HG02840 (cell line): ENCODE measurements at regions not wholly inside any gene's neighbourhood (a gene's known extent, or its start where the extent isn't known, plus 50 kb on each side); places are given as distances from the start of the nearest gene placed in this dataset.

Experiments
- ATAC-seq: cut with Tn5 transposase; IDR thresholded peaks from one replicate; pipeline ENCODE4 v1.9.1; 2021; ENCODE audit warnings: mild to moderate bottlenecking, moderate library complexity, moderate number of reproducible peaks; ENCODE audit not compliant: unreplicated experiment, low FRiP score

DNA sequence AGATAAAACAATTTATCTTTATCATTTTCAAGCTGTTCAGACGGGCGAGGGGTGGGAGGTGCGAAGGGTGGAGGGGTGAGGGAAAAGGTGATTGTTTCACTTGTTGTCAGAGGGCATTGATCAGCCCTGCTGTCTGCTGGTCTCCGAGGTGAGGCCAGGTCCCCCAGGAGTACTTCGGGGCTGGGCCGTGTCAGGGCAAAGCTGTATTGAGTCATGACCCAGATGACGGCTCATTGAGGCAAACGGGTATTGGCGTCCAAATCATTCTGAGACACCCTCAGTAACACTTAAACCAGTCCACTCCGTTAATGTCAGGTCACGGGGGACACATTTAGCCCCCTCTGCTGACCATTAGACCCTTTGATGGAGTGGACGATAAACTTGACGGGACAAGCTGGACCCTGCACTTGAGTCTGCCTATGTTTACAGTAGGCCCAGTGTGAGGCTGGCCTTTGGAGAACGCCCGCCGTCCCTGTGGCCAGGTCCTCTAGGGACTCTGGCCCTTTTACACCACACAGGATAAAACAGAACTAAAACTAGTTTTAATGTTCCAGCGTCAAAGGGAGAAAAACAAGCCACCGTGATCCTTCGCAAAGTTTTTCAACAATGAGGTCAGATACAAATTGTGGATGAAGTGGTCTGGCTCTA is 502.2 kb upstream of the ZFHX3 start:
- no peak for ATAC-seq

DNA sequence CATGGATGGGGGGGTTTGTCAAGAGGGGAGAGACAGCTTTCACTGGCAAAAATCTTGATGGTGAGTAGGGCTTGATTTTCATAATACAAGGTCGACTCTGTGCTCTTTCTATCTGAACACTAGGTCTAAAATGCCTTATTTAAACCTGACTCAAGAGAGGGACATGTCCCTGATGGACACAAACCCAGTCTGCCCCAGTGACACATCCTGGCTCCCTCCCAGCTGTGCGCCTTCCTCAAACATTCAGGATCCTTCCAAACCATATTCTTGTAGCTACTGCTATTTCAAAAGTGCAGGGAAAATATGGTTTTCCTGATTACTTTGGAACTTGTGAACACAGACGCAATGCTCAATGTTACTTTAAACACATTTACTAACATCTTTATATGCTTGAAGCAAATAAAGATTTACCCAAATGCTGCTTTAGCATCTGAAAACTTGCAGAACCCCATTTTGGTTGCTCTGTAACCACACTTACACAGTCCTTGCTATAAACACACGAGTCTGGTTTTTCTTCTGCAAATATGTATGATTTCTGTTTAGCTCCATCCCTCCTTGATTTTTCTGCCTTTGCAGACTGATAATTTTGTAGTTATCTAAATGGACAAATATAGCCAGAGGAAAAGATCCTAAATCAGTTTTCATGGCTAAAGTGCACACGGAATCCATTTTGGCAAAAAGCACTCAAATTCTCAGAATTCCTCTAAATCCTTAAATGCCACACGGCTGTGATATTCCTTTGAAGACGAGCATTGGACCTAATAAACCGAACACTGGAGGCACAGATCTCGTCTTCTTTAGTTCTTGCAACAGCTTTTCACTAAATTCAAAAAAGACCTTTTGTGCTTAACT is 499.9 kb upstream of the ZFHX3 start:
- no peak for ATAC-seq

DNA sequence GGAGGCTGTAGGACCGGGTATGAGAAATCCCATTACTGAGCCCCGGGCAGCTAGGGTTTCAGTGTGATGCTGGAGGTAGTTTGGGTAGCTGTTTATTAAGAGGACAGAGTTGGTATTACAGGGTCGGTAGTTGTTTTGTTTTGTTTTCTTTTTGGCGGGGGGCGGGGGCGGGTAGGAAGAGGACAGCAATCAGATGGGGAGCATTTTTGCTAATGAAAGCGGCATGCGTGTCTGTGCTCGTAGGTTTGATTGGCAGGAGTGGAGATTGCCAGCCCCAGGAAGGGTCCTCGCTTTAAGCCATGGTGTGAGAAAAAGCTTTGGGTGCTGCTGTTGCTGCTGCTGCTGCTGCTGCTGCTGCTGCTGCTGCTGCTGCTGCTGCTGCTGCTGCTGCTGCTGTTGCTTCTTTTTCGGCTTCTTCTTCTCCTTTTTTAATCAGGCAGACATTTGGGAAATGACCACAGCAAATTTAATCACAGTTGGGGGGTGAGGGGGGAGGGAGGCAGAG is 498.5 kb upstream of the ZFHX3 start:
- ATAC-seq = no peak

DNA sequence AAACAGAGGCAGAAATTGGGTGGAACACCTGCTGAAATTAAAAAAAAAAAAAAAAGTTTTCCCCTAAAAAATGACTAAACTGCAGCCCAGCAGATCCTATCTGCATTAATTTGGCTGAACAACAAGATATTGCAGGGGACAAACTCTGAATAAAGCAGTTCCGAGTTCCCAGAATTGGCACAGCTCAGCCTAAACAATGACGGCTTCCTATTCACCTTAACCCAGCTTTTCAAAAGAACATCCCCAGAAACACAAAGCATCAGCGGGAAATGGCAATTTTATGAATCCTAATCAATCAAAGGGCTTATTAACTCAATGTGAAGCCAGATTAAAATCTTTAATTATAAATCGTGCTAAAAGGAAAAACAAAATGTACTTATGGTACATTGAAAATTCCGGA is 497.8 kb upstream of the ZFHX3 start:
- no peak for ATAC-seq

DNA sequence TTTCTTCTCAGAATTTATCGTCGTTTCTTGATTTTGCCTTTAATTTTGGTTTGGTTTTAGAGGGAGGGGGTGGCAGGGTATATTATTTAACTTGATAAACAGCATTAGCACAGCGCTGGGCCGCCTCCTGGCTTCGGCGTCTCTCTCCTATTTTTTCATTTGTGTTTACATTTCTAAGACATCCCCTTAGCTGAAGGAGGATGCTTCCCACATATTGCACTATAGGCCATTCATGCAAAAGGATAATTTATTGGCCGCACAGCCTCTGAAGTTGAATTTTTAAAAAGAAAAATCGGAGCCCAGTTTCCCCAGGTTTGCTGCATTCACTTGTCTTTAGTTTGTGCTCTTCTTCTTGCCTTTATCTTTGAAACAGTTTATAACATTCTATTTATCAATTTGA is 497.4 kb upstream of the ZFHX3 start:
- ATAC-seq = no peak

DNA sequence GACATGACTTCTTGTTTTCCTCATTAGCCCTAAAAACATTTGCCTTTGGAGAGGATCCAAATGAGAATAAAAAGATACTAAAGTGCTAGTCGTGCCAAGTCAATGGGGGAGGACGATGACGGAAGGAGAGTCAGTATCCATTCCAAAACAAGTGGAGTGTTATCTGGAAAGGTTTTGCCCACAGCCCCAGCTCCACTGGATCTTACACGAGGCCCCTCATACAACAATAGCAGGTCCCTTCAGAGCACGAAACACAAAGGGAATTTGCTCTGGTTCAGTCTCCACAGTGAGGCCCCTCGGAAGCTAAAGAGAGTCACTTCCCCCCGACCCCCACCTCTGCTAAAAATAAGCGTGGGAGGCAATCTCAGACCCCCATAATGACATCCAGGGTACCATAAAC is 496.9 kb upstream of the ZFHX3 start:
- no peak for ATAC-seq

DNA sequence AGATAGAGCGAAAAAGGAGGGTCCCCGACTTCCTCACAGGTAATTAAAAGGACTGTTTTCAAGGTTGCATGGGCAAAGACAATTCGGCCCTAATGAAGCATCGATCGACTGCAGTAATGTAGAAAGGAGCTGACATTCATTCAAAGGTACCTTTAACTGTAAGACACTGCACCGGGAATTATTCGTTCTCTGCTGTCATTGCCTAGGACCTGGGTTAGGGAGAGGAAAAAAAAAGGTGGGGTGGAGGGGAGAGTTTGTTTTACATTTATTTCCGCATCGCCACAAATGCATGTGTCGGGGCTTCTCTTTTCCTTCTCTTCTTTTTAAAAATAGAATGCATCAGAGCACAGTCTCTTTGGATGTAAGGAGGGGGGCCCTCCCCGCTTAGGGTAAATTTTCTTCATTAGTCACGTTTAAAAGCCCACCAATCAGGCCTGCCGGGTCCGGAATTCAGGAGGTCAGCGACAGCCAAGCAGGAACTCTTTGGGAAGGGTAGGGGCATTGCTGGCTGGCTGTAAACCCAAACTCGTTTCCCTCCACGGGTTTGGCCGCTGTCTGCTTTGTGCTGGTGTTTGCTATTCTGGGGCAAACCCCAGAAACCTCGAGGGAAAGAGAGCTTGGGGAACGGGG is 496.2 kb upstream of the ZFHX3 start:
- ATAC-seq = no peak

DNA sequence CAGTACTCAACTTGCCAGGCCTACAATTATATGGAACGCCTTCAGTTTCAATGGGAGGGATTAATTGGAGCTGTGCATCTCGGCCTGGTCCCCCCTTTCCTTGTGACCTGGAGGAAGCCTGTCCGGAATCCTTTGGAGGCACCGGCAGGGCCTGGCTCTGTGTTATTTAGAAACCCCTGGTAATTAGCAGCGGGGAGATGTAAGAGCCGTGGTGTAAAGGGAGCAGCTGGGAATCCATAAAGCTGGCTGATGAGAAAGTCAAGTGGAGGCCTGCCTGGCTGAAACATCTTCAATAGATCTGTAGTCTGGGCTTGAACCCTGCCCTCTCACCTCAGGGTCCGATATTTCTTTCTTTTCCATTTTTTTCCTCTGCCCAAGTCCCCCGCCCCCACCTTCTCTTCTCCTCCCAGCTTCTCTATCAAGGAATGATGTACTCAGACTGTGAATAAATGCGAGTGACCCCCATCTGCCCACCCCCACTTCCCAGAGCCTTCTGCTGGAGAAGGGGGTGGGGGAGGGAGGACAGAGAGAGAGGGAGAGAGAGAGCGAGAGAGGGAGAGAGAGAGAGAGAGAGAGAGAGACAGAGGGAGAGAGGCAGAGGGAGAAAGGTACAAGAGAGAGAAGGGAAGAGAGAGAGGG is 495.5 kb upstream of the ZFHX3 start:
- no peak for ATAC-seq

DNA sequence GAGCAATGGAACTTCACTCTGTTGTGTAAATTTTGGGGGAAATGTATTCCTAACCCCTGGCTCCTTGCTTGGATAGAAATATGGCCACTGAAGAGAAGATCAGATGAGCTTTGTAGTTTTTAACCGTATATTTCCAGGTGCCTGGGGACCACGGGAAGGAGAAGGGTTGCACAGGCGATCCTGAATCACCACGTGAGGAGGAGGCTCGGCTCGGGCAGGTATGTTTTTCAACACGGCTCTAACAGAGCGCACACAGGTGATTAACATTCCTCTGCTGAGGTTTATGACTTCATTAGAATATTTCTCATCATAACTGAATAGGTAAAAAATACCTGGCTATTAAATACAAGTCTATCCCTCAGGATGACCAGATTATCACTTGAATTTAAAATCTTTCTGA is 495.0 kb upstream of the ZFHX3 start:
- no peak for ATAC-seq

DNA sequence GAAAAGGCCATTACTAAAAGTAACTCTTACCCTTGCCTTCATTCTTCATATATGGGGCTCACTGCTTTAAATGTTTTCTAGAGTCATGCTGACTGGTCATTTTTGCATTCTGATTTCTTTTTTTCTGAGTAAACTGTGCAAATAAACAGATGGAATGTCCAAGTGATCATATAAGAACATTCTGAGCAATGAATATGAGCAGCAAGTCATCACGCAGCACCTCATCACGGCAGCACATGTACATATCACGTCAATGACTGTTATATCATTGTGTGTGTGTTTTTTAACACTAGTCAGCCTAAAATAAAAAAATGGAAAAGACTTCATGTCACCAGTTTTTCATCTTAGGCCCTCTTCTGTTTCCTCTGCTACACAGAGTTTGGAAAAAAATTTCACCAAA is 490.0 kb upstream of the ZFHX3 start:
- ATAC-seq = no peak

DNA sequence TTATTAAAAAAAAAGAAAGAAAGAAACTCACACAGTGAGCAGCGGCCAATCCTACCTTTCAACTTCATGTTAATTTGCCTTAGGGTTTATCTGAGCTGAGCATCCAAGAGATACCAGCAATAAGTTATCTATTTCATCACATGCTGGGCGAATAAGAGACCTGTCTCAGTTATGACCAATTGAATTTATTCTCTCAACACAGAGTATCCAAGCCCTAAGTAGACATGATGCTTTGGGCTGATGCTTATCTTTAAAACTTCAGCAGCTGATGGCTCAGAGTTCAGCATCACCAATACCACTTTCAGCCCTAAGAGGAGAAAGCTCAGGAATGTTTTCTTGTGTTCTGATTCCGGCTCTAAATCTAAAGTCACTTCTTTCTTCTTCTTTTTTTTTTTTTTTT is 489.0 kb upstream of the ZFHX3 start:
- ATAC-seq = no peak

DNA sequence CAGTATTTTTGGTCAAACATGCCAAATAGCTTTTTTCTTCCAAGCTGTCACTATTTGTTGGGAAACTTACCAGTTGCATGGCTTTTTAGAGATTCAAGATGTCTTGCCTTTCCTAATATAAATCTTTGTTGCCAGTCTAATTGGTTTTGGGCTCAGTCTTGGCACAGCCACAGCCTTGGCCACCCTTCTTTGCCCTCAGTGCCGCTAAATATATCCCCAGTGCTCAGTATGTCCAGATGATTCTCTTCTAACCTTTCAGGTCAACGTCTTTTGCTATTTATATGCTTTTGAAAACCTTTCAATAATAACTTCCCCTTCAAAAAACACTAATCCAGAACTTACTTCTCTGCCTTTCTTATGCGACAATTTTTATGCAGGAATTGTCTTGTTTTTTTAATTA is 483.1 kb upstream of the ZFHX3 start:
- ATAC-seq = no peak

DNA sequence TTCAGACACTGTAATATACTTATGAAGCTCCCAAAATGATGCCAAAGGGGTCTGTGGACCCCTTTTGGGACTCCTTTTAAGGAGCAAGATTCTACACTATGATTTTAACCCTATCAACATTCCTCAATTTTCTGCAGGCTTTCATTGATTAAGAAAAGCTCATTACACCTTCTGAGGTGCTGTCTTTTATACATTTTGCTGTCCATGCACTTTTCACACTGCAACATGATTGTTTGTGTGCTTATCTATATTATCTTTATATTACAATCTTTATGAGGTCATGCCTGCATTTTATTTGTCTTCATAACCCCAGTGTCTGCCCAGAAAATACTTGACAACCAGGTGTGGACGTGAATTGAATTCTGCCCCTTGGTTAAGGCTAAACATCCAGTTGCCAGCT is 482.6 kb upstream of the ZFHX3 start:
- ATAC-seq = no peak

DNA sequence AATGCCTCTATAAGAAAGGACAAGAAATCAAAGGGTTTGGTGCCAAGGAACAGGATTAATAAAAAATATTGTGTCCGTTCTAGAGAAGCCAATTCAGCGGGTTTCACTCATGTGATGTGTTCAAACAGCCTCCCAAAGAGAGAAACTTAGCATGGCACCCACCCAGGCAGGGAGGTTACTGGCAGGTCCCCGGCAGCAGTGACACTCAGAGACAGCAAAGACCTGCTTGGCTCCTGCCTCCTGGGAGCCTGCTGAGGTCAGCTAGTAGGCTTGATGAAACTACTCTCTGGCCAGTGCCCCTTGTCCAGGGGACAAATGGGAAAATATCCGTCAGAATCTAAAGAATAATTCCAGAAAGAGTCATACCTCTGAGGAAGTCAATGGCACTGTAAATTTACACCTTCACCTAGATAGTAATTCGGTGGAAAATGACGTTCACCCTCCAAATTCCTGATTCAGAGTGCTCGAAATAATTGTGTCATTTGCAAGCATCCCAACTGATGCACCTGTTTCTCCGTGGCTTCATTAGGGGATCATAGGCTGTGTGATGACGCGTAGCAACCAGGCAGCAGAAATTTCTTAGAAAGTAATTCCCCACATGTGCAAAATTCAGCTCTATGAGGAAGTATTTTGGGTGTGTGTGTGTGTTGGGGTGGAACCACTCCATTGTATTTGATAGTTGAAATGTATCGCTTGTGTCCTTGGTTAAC is 481.5 kb upstream of the ZFHX3 start:
- no peak for ATAC-seq

DNA sequence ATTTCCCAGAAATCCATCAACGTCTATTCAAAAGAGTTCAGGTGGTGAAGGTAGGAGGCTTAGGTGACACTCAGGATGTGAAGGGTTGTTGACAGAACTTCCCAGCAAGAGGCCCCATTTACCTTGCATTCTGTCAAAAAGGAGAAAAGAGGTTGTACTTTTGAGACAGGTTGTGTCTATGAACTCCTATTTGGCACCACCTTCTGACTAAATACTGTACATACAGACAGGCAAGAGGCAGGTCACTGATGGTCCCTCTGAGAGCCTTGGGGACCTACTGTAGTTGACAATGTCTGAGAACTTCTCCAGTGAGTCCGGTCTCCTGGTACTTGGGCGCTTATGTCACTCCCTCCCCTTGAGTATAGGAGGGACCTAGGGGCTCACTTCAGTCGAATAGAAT is 479.3 kb upstream of the ZFHX3 start:
- ATAC-seq = no peak

DNA sequence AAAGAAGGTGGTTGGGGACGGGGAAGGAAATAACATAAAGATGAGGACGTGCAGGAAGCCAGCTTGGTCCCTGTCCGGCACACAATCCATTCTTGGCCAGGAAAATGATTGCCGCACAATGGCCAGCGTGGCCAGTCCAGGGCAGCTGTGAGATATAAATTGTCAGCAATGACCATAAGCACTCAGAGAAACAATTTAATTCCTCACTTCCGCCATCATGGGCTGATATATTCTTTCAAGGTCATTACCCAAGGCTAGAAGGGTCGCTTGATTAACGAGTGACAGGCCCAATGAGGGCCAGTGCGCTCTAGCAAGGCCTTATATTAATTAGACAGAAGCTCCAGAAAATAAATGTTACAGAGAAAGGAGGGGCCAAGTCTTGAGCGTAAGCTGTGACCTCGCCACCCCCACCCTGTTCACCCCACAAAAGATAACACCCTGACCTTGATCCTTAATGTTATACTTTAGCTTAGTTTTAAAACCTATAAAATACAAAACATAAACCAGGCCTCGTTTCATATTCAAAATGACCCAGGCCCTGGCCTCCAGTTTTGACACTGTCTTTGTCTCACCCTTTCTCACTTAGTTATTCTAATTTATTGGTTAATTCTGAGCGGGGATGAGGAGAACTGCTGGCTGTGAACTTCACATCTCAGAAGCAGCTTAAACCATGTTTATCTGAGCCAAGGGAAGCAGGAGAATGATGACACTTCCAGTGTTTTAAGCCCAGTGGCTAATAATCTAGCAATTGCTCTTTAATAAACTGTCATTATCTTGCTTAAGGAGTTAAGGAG is 478.3 kb upstream of the ZFHX3 start:
- no peak for ATAC-seq

DNA sequence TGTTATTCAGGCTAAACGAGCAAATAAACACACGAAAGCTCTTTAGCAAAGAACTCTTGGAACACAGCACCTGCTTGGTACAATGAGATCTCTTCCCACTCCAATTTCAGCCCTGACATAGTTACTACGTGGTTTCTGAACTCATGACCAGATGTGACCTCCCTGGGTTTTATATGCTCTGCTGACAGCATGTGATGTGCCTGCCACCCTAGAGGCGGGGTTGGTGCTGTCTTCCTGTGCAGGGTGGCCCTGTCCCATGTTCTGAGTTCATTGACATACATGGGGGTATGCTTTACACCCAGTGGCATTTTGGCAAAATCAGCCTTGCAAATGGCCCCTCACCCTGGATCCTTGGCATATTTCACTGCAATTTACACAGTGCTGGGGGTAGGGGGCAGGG is 475.3 kb upstream of the ZFHX3 start:
- no peak for ATAC-seq

DNA sequence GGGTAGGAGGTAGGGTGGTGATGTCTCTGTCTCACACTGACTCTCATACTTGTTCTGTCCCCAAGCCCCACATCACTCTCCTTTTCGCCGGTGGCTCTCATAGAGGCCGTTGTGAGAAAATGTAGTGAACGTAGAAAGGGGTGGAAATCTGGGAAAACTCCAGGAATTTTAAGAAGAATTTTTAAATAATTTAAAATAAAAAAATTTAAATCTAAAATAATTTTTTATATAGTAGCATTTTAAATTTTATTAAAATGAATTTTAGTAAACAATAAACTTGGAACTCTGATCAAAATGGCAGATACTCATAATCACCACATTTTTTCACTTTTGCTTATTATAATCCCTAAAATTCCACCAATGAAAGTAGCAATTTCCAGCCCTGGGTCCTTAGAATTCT is 473.6 kb upstream of the ZFHX3 start:
- no peak for ATAC-seq

DNA sequence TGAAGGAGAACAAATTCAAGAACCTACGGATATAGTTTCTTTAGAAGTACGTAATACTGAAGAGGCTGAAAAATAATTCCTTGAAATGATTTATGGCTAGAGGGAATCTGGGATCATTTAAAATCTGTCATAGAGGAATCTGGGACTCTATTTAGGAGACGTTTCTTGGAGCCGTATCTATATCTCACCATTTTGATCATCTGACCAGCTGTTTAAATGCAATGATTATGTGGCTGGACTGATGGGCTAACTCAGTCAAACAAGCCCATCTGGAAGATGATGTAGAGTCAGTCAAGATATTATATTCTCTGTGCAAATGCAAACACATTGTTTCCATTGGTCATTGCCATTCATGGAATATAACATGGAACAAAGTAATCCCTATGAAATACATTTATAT is 467.7 kb upstream of the ZFHX3 start:
- ATAC-seq = no peak

DNA sequence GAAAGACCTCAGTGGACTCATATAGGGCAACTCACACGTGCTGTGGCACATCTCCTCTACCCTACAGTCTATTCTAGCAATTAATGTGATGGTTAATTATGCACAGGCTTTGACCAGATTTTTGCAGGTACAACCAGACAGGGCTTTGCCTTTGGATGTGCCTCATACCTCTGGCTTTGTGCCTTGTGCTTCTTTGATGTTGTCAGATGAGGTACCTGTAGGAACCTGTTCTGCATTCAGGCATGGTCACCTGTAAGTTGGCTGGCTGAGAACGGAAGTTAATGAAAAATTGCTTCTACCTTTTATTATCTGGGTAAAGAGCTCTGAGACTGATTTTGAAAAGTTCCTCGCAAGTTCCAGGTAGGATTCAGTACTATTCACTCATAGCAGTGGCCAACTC is 462.9 kb upstream of the ZFHX3 start:
- no peak for ATAC-seq
